HepG2 (cell line): ENCODE measurements at regions not wholly inside any gene's neighbourhood (a gene's known extent, or its start where the extent isn't known, plus 50 kb on each side); places are given as distances from the start of the nearest gene placed in this dataset.
A peak's percentile ranks its signal among the peaks of the same experiment; 100 is the strongest.

Experiments
- ATAC-seq: fragments of 200-7000 bp; cut with Tn5 transposase; 3 replicates; pipeline ENCODE4 v1.9.1; 2020; ENCODE audit warnings: mild to moderate bottlenecking, moderate library complexity
- BruUV-seq: library from RNA; stranded (reverse); fragments of 400-500 nt; replicated peaks from 2 replicates; lab custom pipeline; 2021; lab: Mats Ljungman, UMichigan
- CTCF ChIA-PET: fragments of 300-600 bp; formaldehyde crosslinking; extraction: SDS; loops from one replicate; lab custom pipeline; 2021; ENCODE audit warnings: low total read pairs, inconsistent platforms, low intra/inter-chr PET ratio; lab: Yijun Ruan, JAX
- POLR2A ChIA-PET: fragments of 350-600 bp; sonication (Branson Sonifier 250); formaldehyde crosslinking; loops from one replicate; lab custom pipeline; 2020; ENCODE audit warnings: antibody characterized with exemption, inconsistent platforms; lab: Yijun Ruan, JAX
- DNase-seq: peaks from one replicate; pipeline ENCODE4 v3.0.0-alpha.2; 2015; ENCODE audit warnings: low spot score
- FAIRE-seq: peaks from 3 replicates; lab custom pipeline; 2011; peaks lifted over from hg19 to GRCh38; lab: Jason Lieb, UNC
- H2AFZ ChIP-seq: one replicate; pipeline ENCODE4 v1.6.1; 2011; ENCODE audit warnings: low read length, inconsistent platforms
- H3K27ac ChIP-seq: fragments of 300-600 bp; 3 replicates; pipeline ENCODE4 v1.8.0; 2011; ENCODE audit warnings: mixed run types, mild to moderate bottlenecking, mixed read lengths, low read length, inconsistent platforms; ENCODE audit not compliant: insufficient read depth; ENCODE audit errors: extremely low read length
- H3K27me3 ChIP-seq, 2 experiments: fragments of 200-600 bp in 1 of 2; 2 replicates in 1 of 2; 3 replicates in 1 of 2; pipeline versions ENCODE4 v1.6.0 to v1.8.0; 2011; ENCODE audit warnings: low read length in 2 of 2, mild to moderate bottlenecking in 2 of 2, moderate library complexity in 2 of 2, inconsistent platforms in 1 of 2; ENCODE audit not compliant: insufficient read depth in 2 of 2, control insufficient read depth in 1 of 2
- H3K36me3 ChIP-seq, 2 experiments: fragments of 200-600 bp in 1 of 2; replicated peaks in 1 of 2; 2 replicates in 1 of 2; 3 replicates in 1 of 2; pipeline versions ENCODE4 v1.5.1 to v1.8.0; 2011; ENCODE audit warnings: low read length in 2 of 2, inconsistent platforms in 1 of 2; ENCODE audit not compliant: insufficient read depth in 2 of 2, control insufficient read depth in 1 of 2
- H3K4me1 ChIP-seq: 2 replicates; pipeline ENCODE4 v1.5.1; 2012; ENCODE audit warnings: low read length, inconsistent platforms; ENCODE audit not compliant: insufficient read depth
- H3K4me2 ChIP-seq: 2 replicates; pipeline ENCODE4 v1.6.0; 2011; ENCODE audit warnings: low read depth, low read length, inconsistent platforms
- H3K4me3 ChIP-seq, 3 experiments: fragments of 200-600 bp in 1 of 3; sonication (generic), shearing (Covaris generic) in 1 of 3; replicated peaks in 1 of 3; 2 replicates each; pipeline ENCODE4 v1.5.1; 2011 to 2016; ENCODE audit warnings: low read length in 3 of 3, inconsistent platforms in 2 of 3, low read depth in 2 of 3, mild to moderate bottlenecking in 2 of 3, control low read depth in 1 of 3, mixed read lengths in 1 of 3; ENCODE audit not compliant: insufficient read depth in 1 of 3
- H3K79me2 ChIP-seq: one replicate; pipeline ENCODE4 v1.6.1; 2011; ENCODE audit warnings: low read length, inconsistent platforms; ENCODE audit not compliant: insufficient read depth
- H3K9ac ChIP-seq: 2 replicates; pipeline ENCODE4 v1.6.0; 2011; ENCODE audit warnings: mild to moderate bottlenecking, low read depth, low read length, inconsistent platforms; ENCODE audit not compliant: insufficient read depth
- H3K9me3 ChIP-seq: 2 replicates; pipeline ENCODE4 v1.5.1; 2012; ENCODE audit warnings: mild to moderate bottlenecking, low read length
- H4K20me1 ChIP-seq: 2 replicates; pipeline ENCODE4 v1.6.0; 2011; ENCODE audit warnings: inconsistent platforms, mild to moderate bottlenecking, low read length, moderate library complexity; ENCODE audit not compliant: insufficient read depth
- MAFF ChIP-seq: IDR thresholded peaks from 2 replicates; pipeline ENCODE4 v1.6.1; 2011; ENCODE audit warnings: low read depth, low read length, improper control_type of control experiment
- MAFK ChIP-seq, 2 experiments: IDR thresholded peaks in 1 of 2; conservative IDR thresholded peaks in 1 of 2; 2 replicates each; pipeline ENCODE4 v1.6.1; 2011; ENCODE audit warnings: improper control_type of control experiment in 2 of 2, low read length in 2 of 2
- NFE2 ChIP-seq: sonication (generic); formaldehyde crosslinking; IDR thresholded peaks from 2 replicates; pipeline ENCODE4 v1.4.0; 2020; ENCODE audit warnings: missing genetic modification reagents
- NFE2L2 ChIP-seq: fragments of 150-350 bp; IDR thresholded peaks from 2 replicates; pipeline ENCODE4 v1.6.1; 2014; ENCODE audit warnings: low read length
- WGBS: methylation state at CpG from one replicate; pipeline ENCODE4 v1.1.6; 2017; ENCODE audit warnings: low lambda C conversion rate; 5-methylcytosine and 5-hydroxymethylcytosine counted together
- in situ Hi-C: cut with HindIII; loops from 2 replicates; pipeline ENCODE4 v1.10.0; 2017; ENCODE audit warnings: low pct_unique_long_range_greater_than_20kb; ENCODE audit not compliant: extremely low pct_ligation_motif_present
- intact Hi-C: fragments of 100-400 bp; cut with micrococcal nuclease; formaldehyde crosslinking; loops from one replicate; pipeline ENCODE4 v1.10.0; 2022; ENCODE audit not compliant: unreplicated experiment
- TF ChIP-seq, protein P1 (sequence below): sonication (generic); formaldehyde crosslinking; IDR thresholded peaks from 2 replicates; pipeline ENCODE4 v1.9.0; 2021; ENCODE audit warnings: missing genetic modification reagents, mild to moderate bottlenecking, borderline replicate concordance

DNA sequence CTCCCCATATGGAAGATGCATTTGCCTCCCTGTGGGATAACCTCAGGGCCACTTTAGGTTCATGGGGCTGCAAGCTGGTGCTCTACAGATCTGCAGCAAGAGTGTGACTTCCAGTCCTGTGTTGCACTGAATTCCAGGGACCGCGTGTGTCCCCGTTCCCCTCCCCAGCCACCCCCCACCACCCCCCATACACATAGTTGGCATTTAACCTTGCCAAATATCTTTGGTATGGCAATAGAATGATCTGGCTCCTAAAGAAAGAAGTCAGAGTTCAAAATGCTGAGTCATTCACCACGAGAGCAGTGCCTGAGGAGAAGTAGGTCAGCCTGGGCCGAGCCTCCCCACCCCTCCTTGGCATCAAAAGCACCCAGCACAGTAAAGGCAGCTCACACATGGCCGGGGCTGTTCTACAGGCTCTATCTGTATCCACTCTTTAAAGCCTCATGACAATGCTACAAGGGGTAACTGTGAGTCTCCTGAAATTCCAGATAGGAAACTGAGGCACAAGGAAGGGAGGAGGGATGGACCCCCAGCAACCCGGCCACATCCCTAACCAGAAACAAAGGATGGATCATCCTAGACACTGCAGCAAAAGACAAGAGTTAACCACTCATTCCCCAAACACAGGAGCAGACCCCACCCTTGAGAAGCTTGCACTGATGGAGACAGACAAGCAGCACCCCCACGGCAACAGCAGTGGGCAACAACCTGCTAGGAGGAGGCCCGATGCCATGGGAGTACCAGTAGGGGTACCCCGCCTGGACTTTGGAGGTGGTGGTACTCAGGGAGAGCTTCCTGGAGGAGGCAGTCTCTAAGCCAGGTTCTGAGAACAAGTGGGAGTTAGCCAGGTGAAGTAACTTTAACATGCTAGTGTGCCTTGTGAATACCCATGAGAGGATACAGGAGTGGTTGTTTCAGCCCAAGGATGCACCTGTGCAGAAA is 70.3 kb upstream of the NANOS1 start:
- no peak overlapping the region for H3K9ac ChIP-seq
- FAIRE-seq: no peak
- no peak overlapping the region for H3K4me2 ChIP-seq
- H3K9me3 ChIP-seq: no peaks in the 10 kb centered on the region
- no peak for DNase-seq
- CTCF ChIA-PET: no interaction called here
- H3K36me3 ChIP-seq: no peaks in the 10 kb centered on the region
- no peaks in the 10 kb centered on the region for H3K4me1 ChIP-seq
- POLR2A ChIA-PET: no interaction called here
- no peak overlapping the region for H3K4me3 ChIP-seq
- intact Hi-C loops: no loop called here
- no peak overlapping the region for H3K27ac ChIP-seq
- H3K79me2 ChIP-seq: no peaks in the 10 kb centered on the region
- H4K20me1 ChIP-seq: no peaks in the 10 kb centered on the region
- 18% methylated on average over 7 of the region's 10 CpGs for WGBS
- H3K27me3 ChIP-seq: peaks cover 0 to 7% of the 10 kb centered on the region in 2 experiments; a peak in 1 of 5 replicates
- in situ Hi-C loops: no loop called here
- no peak for ATAC-seq
- TF ChIP-seq NFE2L2: peak; percentile 96
- peak; percentile 47; the same call in 1 of the 2 replicates for TF ChIP-seq MAFF
- TF ChIP-seq, protein P1, sequence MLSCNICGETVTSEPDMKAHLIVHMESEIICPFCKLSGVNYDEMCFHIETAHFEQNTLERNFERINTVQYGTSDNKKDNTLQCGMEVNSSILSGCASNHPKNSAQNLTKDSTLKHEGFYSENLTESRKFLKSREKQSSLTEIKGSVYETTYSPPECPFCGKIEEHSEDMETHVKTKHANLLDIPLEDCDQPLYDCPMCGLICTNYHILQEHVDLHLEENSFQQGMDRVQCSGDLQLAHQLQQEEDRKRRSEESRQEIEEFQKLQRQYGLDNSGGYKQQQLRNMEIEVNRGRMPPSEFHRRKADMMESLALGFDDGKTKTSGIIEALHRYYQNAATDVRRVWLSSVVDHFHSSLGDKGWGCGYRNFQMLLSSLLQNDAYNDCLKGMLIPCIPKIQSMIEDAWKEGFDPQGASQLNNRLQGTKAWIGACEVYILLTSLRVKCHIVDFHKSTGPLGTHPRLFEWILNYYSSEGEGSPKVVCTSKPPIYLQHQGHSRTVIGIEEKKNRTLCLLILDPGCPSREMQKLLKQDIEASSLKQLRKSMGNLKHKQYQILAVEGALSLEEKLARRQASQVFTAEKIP (CRISPR knock-in tag): no peak
- TF ChIP-seq NFE2: peak; percentile 43; the same call in 1 of the 2 replicates
- peak; percentile 65 to 69 for TF ChIP-seq MAFK (conservative IDR thresholded peaks at IDR 0.05 in 1 of 2, IDR thresholded peaks at IDR 0.05 in 1 of 2; ENCODE audit: low read length in 2 of 2)
- BruUV-seq: no TSS peak
- H2AFZ ChIP-seq: no peak overlapping the region
